IPS-20b (cell line): ENCODE measurements at regions not wholly inside any gene's neighbourhood (a gene's known extent, or its start where the extent isn't known, plus 50 kb on each side); places are given as distances from the start of the nearest gene placed in this dataset.

Experiments used
- H3K27ac ChIP-seq: one replicate; pipeline ENCODE4 v1.5.1; 2013; ENCODE audit warnings: low read length
- H3K27me3 ChIP-seq: 2 replicates; pipeline ENCODE4 v1.6.1; 2013; ENCODE audit warnings: mild to moderate bottlenecking, low read length, inconsistent platforms; ENCODE audit not compliant: insufficient read depth
- H3K36me3 ChIP-seq: 2 replicates; pipeline ENCODE4 v1.6.1; 2013; ENCODE audit warnings: low read depth, mild to moderate bottlenecking, inconsistent platforms, low read length, moderate library complexity; ENCODE audit not compliant: insufficient read depth
- H3K4me1 ChIP-seq: 2 replicates; pipeline ENCODE4 v1.6.1; 2013; ENCODE audit warnings: mild to moderate bottlenecking, control low read depth, inconsistent platforms, low read length, moderate library complexity; ENCODE audit not compliant: insufficient read depth
- H3K4me3 ChIP-seq: 2 replicates; pipeline ENCODE4 v1.5.1; 2013; ENCODE audit warnings: mild to moderate bottlenecking, low read length, inconsistent platforms
- H3K9ac ChIP-seq: 2 replicates; pipeline ENCODE4 v1.6.1; 2013; ENCODE audit warnings: low read depth, mild to moderate bottlenecking, inconsistent platforms, low read length, moderate library complexity
- H3K9me3 ChIP-seq: 2 replicates; pipeline ENCODE4 v1.6.1; 2013; ENCODE audit warnings: mild to moderate bottlenecking, low read depth, low read length, inconsistent platforms; ENCODE audit not compliant: insufficient read depth

GRCh38 chr13:105341758-105342157 is 1193.7 kb downstream of the EFNB2 start:
- no peak overlapping the region for H3K9ac ChIP-seq
- no peaks in the 10 kb centered on the region for H3K9me3 ChIP-seq
- no peak overlapping the region for H3K27ac ChIP-seq
- no peaks in the 10 kb centered on the region for H3K36me3 ChIP-seq
- no peak overlapping the region for H3K4me3 ChIP-seq
- no peaks in the 10 kb centered on the region for H3K4me1 ChIP-seq
- no peaks in the 10 kb centered on the region for H3K27me3 ChIP-seq

GRCh38 chr13:105341256-105341655 is 1194.2 kb downstream of the EFNB2 start:
- no peaks in the 10 kb centered on the region for H3K9me3 ChIP-seq
- no peaks in the 10 kb centered on the region for H3K27me3 ChIP-seq
- no peak overlapping the region for H3K27ac ChIP-seq
- no peak overlapping the region for H3K4me3 ChIP-seq
- H3K36me3 ChIP-seq, result no peaks in the 10 kb centered on the region
- H3K9ac ChIP-seq, result no peak overlapping the region
- no peaks in the 10 kb centered on the region for H3K4me1 ChIP-seq

- H3K9ac ChIP-seq, result no peak overlapping the region
Measured at GRCh38 chr13:105340061-105340606, 1195.3 kb downstream of the EFNB2 start.

GRCh38 chr13:105338773-105339172 is 1196.7 kb downstream of the EFNB2 start:
- no peaks in the 10 kb centered on the region for H3K4me1 ChIP-seq
- no peaks in the 10 kb centered on the region for H3K9me3 ChIP-seq
- no peak overlapping the region for H3K4me3 ChIP-seq
- H3K9ac ChIP-seq, result no peak overlapping the region
- H3K27me3 ChIP-seq, result no peaks in the 10 kb centered on the region
- H3K27ac ChIP-seq, result no peak overlapping the region
- no peaks in the 10 kb centered on the region for H3K36me3 ChIP-seq

More at GRCh38 chr13:105340061-105340606, 1195.3 kb downstream of the EFNB2 start:
- Histone ChIP-seq H3K4me1 (no peaks in the 10 kb centered on the region), H3K27me3 (no peaks in the 10 kb centered on the region), H3K27ac (no peak overlapping the region), H3K9me3 (no peaks in the 10 kb centered on the region), H3K4me3 (no peak overlapping the region), H3K36me3 (no peaks in the 10 kb centered on the region)

- no peaks in the 10 kb centered on the region for H3K27me3 ChIP-seq
- H3K9me3 ChIP-seq, result no peaks in the 10 kb centered on the region
- no peak overlapping the region for H3K27ac ChIP-seq
Measured at GRCh38 chr13:105338006-105338405, 1197.5 kb downstream of the EFNB2 start.

GRCh38 chr13:105336706-105337576 is 1198.5 kb downstream of the EFNB2 start:
- Histone ChIP-seq H3K27me3 (no peaks in the 10 kb centered on the region), H3K27ac (no peak overlapping the region), H3K9ac (no peak overlapping the region), H3K4me1 (no peaks in the 10 kb centered on the region), H3K4me3 (no peak overlapping the region), H3K36me3 (no peaks in the 10 kb centered on the region), H3K9me3 (no peaks in the 10 kb centered on the region)

More at GRCh38 chr13:105338006-105338405, 1197.5 kb downstream of the EFNB2 start:
- H3K4me1 ChIP-seq, result no peaks in the 10 kb centered on the region
- H3K36me3 ChIP-seq, result no peaks in the 10 kb centered on the region
- no peak overlapping the region for H3K9ac ChIP-seq
- no peak overlapping the region for H3K4me3 ChIP-seq

- H3K9me3 ChIP-seq, result peaks cover 3% of the 10 kb centered on the region
- H3K9ac ChIP-seq, result no peak overlapping the region
- no peaks in the 10 kb centered on the region for H3K4me1 ChIP-seq
- H3K27ac ChIP-seq, result no peak overlapping the region
- H3K27me3 ChIP-seq, result no peaks in the 10 kb centered on the region
- no peak overlapping the region for H3K4me3 ChIP-seq
- no peaks in the 10 kb centered on the region for H3K36me3 ChIP-seq
Measured at GRCh38 chr13:105334211-105334610, 1201.3 kb downstream of the EFNB2 start.

- Histone ChIP-seq H3K9me3 (peaks cover 3% of the 10 kb centered on the region), H3K36me3 (no peaks in the 10 kb centered on the region), H3K9ac (no peak overlapping the region), H3K4me3 (no peak overlapping the region), H3K4me1 (no peaks in the 10 kb centered on the region), H3K27me3 (no peaks in the 10 kb centered on the region), H3K27ac (no peak overlapping the region)
Measured at GRCh38 chr13:105333416-105333815, 1202.0 kb downstream of the EFNB2 start.

GRCh38 chr13:105329359-105329758 is 1206.1 kb downstream of the EFNB2 start:
- Histone ChIP-seq H3K27me3 (no peaks in the 10 kb centered on the region), H3K4me3 (no peak overlapping the region), H3K4me1 (no peaks in the 10 kb centered on the region), H3K36me3 (no peaks in the 10 kb centered on the region), H3K27ac (no peak overlapping the region), H3K9ac (no peak overlapping the region), H3K9me3 (peaks cover 3% of the 10 kb centered on the region)

GRCh38 chr13:105328212-105328611 is 1207.2 kb downstream of the EFNB2 start:
- no peak overlapping the region for H3K4me3 ChIP-seq
- H3K27me3 ChIP-seq, result no peaks in the 10 kb centered on the region
- peaks cover 3% of the 10 kb centered on the region for H3K9me3 ChIP-seq
- no peak overlapping the region for H3K9ac ChIP-seq
- H3K27ac ChIP-seq, result no peak overlapping the region
- H3K4me1 ChIP-seq, result no peaks in the 10 kb centered on the region
- no peaks in the 10 kb centered on the region for H3K36me3 ChIP-seq

GRCh38 chr13:105327581-105328126 is 1207.8 kb downstream of the EFNB2 start:
- Histone ChIP-seq H3K27ac (no peak overlapping the region), H3K36me3 (no peaks in the 10 kb centered on the region), H3K27me3 (no peaks in the 10 kb centered on the region), H3K9me3 (peaks cover 3% of the 10 kb centered on the region), H3K4me1 (no peaks in the 10 kb centered on the region), H3K9ac (no peak overlapping the region), H3K4me3 (no peak overlapping the region)

- no peak overlapping the region for H3K4me3 ChIP-seq
- no peaks in the 10 kb centered on the region for H3K4me1 ChIP-seq
- no peaks in the 10 kb centered on the region for H3K36me3 ChIP-seq
- no peak overlapping the region for H3K27ac ChIP-seq
- no peak overlapping the region for H3K9ac ChIP-seq
- no peaks in the 10 kb centered on the region for H3K9me3 ChIP-seq
- H3K27me3 ChIP-seq, result no peaks in the 10 kb centered on the region
Measured at GRCh38 chr13:105319875-105320274, 1215.6 kb downstream of the EFNB2 start.
